ENCODE measurements at regions not wholly inside any gene's neighbourhood (a gene's known extent, or its start where the extent isn't known, plus 50 kb on each side); places are given as distances from the start of the nearest gene placed in this dataset.

GRCh38 chr3:72436863-72437592 lies 411.2 kb downstream of the SHQ1 start:
- no peak for DNase-seq (ENCODE audit: low read depth)

- DNase-seq (ENCODE audit: low read depth), result no peak
Observed at GRCh38 chr3:72434296-72434695, 413.9 kb downstream of the SHQ1 start.

GRCh38 chr3:72432246-72432645 lies 416.0 kb downstream of the SHQ1 start:
- peak; percentile 69 for DNase-seq (ENCODE audit: low read depth)

GRCh38 chr3:72429589-72430353 lies 418.5 kb downstream of the SHQ1 start:
- no peak for DNase-seq (ENCODE audit: low read depth)

- DNase-seq (ENCODE audit: low read depth), result no peak
Observed at GRCh38 chr3:72428803-72429202, 419.4 kb downstream of the SHQ1 start.

- no peak for DNase-seq (ENCODE audit: low read depth)
Observed at GRCh38 chr3:72427624-72428023, 420.6 kb downstream of the SHQ1 start.

- no peak for DNase-seq (ENCODE audit: low read depth)
Observed at GRCh38 chr3:72426618-72427397, 421.4 kb downstream of the SHQ1 start.

GRCh38 chr3:72423643-72424042 lies 424.6 kb downstream of the SHQ1 start:
- DNase-seq (ENCODE audit: low read depth), result no peak

GRCh38 chr3:72421786-72422185 lies 426.5 kb downstream of the SHQ1 start:
- DNase-seq (ENCODE audit: low read depth), result no peak

- no peak for DNase-seq (ENCODE audit: low read depth)
Observed at GRCh38 chr3:72421126-72421525, 427.1 kb downstream of the SHQ1 start.

GRCh38 chr3:72418856-72419255 lies 429.4 kb downstream of the SHQ1 start:
- no peak for DNase-seq (ENCODE audit: low read depth)

GRCh38 chr3:72418244-72418643 lies 430.0 kb downstream of the SHQ1 start:
- DNase-seq (ENCODE audit: low read depth), result no peak

GRCh38 chr3:72414481-72415016 lies 433.7 kb downstream of the SHQ1 start:
- DNase-seq (ENCODE audit: low read depth), result no peak

GRCh38 chr3:72413228-72413627 lies 435.0 kb downstream of the SHQ1 start:
- no peak for DNase-seq (ENCODE audit: low read depth)

GRCh38 chr3:72412340-72412956 lies 435.8 kb downstream of the SHQ1 start:
- DNase-seq (ENCODE audit: low read depth), result no peak

- DNase-seq (ENCODE audit: low read depth), result peak; percentile 7
Observed at GRCh38 chr3:72411843-72412242, 436.4 kb downstream of the SHQ1 start.

- DNase-seq (ENCODE audit: low read depth), result no peak
Observed at GRCh38 chr3:72411126-72411525, 437.1 kb downstream of the SHQ1 start.

- DNase-seq (ENCODE audit: low read depth), result no peak
Observed at GRCh38 chr3:72408983-72409779, 439.1 kb downstream of the SHQ1 start.

- DNase-seq (ENCODE audit: low read depth), result no peak
Observed at GRCh38 chr3:72407766-72408165, 440.5 kb downstream of the SHQ1 start.

GRCh38 chr3:72405943-72406566 lies 442.2 kb downstream of the SHQ1 start:
- no peak for DNase-seq (ENCODE audit: low read depth)

Measured in renal cortical epithelial cell (primary cell).